Ectodermal cell (in vitro differentiated cells): ENCODE measurements at regions not wholly inside any gene's neighbourhood (a gene's known extent, or its start where the extent isn't known, plus 50 kb on each side); places are given as distances from the start of the nearest gene placed in this dataset.

Experiments used
- H3K27ac ChIP-seq: 2 replicates; pipeline ENCODE4 v1.7.0; 2013; ENCODE audit warnings: mild to moderate bottlenecking, low read depth, low read length; ENCODE audit not compliant: insufficient read depth, poor library complexity, severe bottlenecking
- H3K27me3 ChIP-seq: 2 replicates; pipeline ENCODE4 v1.7.0; 2013; ENCODE audit warnings: mild to moderate bottlenecking, low read length; ENCODE audit not compliant: insufficient read depth, control insufficient read depth, poor library complexity, severe bottlenecking
- H3K36me3 ChIP-seq: one replicate; pipeline ENCODE4 v1.7.0; 2013; ENCODE audit warnings: low read length; ENCODE audit not compliant: control insufficient read depth, insufficient read depth
- H3K4me1 ChIP-seq: one replicate; pipeline ENCODE4 v1.7.0; 2013; ENCODE audit warnings: low read length; ENCODE audit not compliant: control insufficient read depth, insufficient read depth
- H3K4me3 ChIP-seq: 2 replicates; pipeline ENCODE4 v1.7.0; 2013; ENCODE audit warnings: low read depth, low read length, control low read depth; ENCODE audit not compliant: insufficient read depth
- H3K9me3 ChIP-seq: 2 replicates; pipeline ENCODE4 v1.7.0; 2013; ENCODE audit warnings: mild to moderate bottlenecking, low read length, moderate library complexity; ENCODE audit not compliant: control insufficient read depth
- WGBS, 2 experiments: methylation state at CpG; one replicate each; pipeline ENCODE4 v1.1.7; 2013; ENCODE audit warnings: missing lambda C conversion rate in 2 of 2; 5-methylcytosine and 5-hydroxymethylcytosine counted together

DNA sequence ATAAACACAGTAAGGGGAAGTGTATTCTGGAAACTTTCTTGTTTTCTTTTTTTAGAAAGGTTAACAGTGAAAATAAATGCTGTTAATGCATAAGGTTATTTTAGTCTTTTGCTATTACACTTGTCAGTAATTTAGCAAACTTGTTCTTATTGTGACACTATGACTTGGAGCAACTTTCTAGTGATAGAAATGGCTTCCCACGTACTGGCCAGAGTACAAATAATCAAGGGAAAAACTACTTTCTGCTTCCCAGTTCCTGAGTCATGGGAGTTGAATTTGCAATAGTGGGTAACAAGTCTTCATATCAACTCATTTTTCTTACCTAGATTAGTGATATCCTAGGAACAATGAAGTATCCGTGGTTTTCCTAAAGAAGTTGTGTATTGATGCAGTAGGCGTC is 1072.3 kb downstream of the FLRT2 start:
- WGBS, 2 experiments, result 88 to 95% methylated on average over 1 of the region's 3 CpGs
- H3K27me3 ChIP-seq, result no peaks in the 10 kb centered on the region
- H3K4me3 ChIP-seq, result no peak overlapping the region
- no peak overlapping the region for H3K27ac ChIP-seq
- no peaks in the 10 kb centered on the region for H3K36me3 ChIP-seq
- H3K9me3 ChIP-seq, result no peaks in the 10 kb centered on the region
- H3K4me1 ChIP-seq, result no peaks in the 10 kb centered on the region

DNA sequence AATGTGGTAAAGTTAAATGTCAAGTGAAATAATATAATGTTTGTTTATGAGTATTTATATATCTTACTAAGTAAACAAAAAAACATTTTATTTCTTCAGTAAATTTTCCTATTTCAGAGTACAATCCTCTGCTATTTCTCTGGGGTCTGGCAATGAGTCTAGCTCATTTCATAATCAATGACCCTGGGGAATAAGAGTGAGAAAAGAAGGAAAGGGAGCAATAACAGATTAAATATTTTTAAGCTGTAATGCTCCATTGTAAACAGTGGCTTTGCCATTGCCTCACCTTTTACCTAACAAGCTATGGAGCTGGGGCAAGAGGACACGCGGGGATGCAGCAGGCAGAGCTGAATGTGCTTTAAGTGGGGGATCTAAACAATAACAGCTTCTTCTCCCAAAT is 1071.9 kb downstream of the FLRT2 start:
- H3K36me3 ChIP-seq, result no peaks in the 10 kb centered on the region
- H3K9me3 ChIP-seq, result no peaks in the 10 kb centered on the region
- no peaks in the 10 kb centered on the region for H3K4me1 ChIP-seq
- WGBS, 2 experiments, result 93 to 100% methylated on average over 2 of the region's 2 CpGs
- no peak overlapping the region for H3K4me3 ChIP-seq
- no peak overlapping the region for H3K27ac ChIP-seq
- H3K27me3 ChIP-seq, result no peaks in the 10 kb centered on the region

DNA sequence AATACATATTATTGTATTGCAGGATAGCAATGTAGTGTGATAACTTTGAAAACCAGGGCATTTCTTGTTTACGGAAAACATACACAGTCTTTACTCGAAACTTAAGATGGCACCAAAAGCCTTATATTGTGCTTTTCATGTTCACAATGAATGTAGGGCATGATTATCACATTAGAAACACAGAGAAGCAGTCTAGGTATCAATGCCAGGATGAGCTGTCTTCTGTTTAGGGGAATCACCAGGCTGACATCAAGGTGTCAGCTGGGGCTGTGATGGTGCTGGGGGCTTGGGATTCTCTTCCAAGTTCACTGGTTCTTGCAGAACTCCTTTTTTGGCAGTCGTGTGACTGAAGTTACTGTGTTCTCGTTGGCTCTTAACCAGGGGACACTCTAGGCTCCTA is 1067.3 kb downstream of the FLRT2 start:
- Histone ChIP-seq H3K4me3 (no peak overlapping the region), H3K27me3 (no peaks in the 10 kb centered on the region), H3K27ac (no peak overlapping the region), H3K9me3 (no peaks in the 10 kb centered on the region), H3K4me1 (no peaks in the 10 kb centered on the region), H3K36me3 (no peaks in the 10 kb centered on the region)
- 92 to 96% methylated on average over 4 of the region's 4 CpGs for WGBS, 2 experiments

DNA sequence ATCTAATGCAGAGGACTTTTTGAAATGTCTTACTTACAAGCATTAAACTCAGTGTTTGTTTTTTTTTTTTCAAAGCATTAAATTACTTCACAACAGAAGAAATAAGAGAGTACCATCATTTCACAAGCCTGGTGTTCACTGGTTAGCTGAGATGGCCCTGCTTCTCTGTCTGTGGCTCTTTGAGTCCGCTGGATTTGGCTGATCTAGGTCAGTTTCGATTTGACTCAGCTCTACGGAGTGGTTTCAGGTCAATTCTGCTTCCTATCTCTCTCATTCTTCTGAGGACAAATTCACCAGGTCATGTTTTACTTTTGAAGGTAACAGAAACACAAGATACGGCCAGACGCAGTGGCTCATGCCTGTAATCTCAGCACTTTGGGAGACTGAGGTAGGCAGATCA is 1066.1 kb downstream of the FLRT2 start:
- H3K27me3 ChIP-seq, result no peaks in the 10 kb centered on the region
- H3K36me3 ChIP-seq, result no peaks in the 10 kb centered on the region
- no peak overlapping the region for H3K27ac ChIP-seq
- H3K9me3 ChIP-seq, result no peaks in the 10 kb centered on the region
- no peaks in the 10 kb centered on the region for H3K4me1 ChIP-seq
- H3K4me3 ChIP-seq, result no peak overlapping the region
- WGBS, 2 experiments, result 93 to 94% methylated on average over 5 of the region's 5 CpGs

DNA sequence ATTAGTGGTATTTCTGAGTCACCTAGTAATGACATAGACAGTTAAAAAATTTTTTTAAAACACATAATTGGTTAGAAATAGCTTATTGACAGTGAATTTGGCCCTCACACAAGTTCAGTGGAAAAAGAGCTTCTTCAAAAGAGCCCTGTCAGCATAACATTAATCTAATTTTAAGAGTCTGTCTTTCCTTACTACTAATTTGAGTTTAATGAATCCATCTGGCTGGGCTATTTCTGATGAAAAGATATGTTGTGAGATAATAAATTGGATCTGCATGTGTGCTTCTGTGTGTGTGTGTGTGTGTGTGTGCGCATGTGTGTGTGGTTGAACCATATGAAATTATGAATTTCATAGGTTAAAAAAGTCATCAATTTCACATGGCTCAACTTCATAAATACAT is 1045.2 kb downstream of the FLRT2 start:
- Histone ChIP-seq H3K4me3 (no peak overlapping the region), H3K36me3 (no peaks in the 10 kb centered on the region), H3K9me3 (no peaks in the 10 kb centered on the region), H3K4me1 (no peaks in the 10 kb centered on the region), H3K27ac (no peak overlapping the region), H3K27me3 (no peaks in the 10 kb centered on the region)
- 89% methylated on average over 1 of the region's 1 CpG; no CpG with 5 or more reads in 1 of the 2 experiments for WGBS, 2 experiments

DNA sequence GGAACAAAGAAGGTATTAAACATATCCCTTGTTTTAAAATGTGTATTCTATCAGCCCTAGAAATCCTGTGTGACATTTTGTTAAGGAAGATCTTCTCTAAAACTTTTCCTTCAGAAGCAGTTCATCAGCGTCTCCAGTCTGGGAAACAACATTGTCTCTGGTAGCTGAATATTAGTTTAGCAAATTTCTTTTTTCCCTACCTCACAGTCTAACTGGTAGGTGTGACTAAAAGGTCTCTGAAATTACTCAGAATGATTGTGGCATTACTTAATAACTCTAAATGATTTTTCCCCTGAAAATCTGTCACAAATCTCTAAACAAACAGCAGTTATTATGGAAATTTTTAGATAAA is 1044.8 kb downstream of the FLRT2 start:
- H3K4me1 ChIP-seq, result no peaks in the 10 kb centered on the region
- no peaks in the 10 kb centered on the region for H3K9me3 ChIP-seq
- no peak overlapping the region for H3K4me3 ChIP-seq
- H3K36me3 ChIP-seq, result no peaks in the 10 kb centered on the region
- H3K27me3 ChIP-seq, result no peaks in the 10 kb centered on the region
- H3K27ac ChIP-seq, result no peak overlapping the region
- WGBS, 2 experiments, result 100% methylated on average over 1 of the region's 1 CpG; no CpG with 5 or more reads in 1 of the 2 experiments

DNA sequence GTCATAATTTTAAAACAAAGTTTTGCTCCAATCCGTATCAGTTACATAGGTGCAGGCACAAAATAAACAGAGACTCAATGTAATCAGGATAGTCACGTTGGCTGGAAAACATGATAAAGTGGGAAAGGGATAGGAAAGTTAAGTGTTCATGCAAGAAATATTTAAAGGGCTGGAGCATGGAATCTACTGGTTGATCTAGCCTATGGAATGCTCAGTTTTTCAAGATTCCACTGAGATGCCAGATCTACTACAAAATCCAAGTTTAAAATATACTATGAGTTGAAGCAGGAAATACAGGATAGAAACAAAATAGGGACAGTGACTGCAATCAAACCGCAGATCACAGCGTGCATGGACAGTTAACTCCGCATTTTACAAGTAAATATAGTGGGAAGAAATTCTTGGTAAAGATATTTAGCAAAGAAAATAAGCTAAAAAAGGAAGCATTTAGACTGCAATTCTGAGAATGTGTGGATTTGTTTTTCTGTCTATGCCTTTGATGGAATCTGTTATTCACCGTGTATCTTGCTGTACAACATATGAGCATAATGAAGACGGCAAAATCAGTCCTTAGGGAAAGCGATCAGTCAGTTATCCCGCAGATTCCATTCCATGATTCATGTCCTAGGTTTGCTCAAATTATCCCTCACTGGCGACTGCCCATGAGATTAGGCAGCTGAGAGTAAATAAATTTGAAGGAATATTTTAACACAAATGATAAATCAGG is 1044.3 kb downstream of the FLRT2 start:
- Histone ChIP-seq H3K4me3 (no peak overlapping the region), H3K27ac (no peak overlapping the region), H3K9me3 (no peaks in the 10 kb centered on the region), H3K4me1 (no peaks in the 10 kb centered on the region), H3K27me3 (no peaks in the 10 kb centered on the region), H3K36me3 (no peaks in the 10 kb centered on the region)
- 94 to 96% methylated on average over 9 to 10 of the region's 10 CpGs for WGBS, 2 experiments

DNA sequence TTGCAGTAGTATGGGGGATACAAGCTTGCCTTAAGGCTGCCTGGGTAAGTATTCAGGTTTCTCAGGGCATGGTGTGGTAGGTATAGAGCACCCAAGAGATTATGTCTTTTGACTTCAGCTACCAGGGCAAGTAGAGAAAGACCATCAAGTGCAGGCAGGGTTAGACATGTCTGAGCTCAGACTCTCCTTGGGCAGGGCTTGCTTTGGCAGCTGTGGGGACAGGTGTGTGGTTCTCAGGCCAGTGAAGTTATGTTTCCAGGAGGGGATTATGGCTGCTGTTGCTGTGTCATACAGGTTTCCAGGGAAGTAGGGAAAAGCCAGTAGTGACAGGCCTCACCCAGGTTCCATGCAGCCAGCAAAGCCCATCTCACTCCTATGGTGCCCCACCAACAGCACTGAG is 1040.4 kb downstream of the FLRT2 start:
- Histone ChIP-seq H3K9me3 (no peaks in the 10 kb centered on the region), H3K27me3 (no peaks in the 10 kb centered on the region), H3K4me1 (no peaks in the 10 kb centered on the region), H3K27ac (no peak overlapping the region), H3K36me3 (no peaks in the 10 kb centered on the region), H3K4me3 (no peak overlapping the region)

DNA sequence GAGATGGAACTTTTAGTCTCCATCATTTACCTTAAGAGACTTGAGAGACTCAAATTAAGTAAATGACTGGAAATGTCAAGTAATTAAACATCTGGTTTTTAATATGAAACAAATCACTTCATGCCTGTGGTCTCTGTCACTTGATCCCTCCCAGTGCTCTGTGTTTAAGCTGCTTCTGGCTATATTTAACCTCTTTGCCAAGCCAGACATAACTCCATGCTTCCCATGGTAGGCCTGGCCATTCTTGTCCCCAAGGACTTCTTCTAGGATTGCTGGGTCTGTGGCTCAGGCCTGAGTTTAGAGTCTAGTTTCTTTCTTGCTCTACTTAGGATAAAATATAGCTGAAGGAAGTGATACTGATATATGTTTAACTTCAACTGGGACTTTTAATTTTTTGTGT is 1013.6 kb downstream of the FLRT2 start:
- no peaks in the 10 kb centered on the region for H3K4me1 ChIP-seq
- H3K9me3 ChIP-seq, result no peaks in the 10 kb centered on the region
- H3K36me3 ChIP-seq, result no peaks in the 10 kb centered on the region
- no peak overlapping the region for H3K4me3 ChIP-seq
- H3K27ac ChIP-seq, result no peak overlapping the region
- no peaks in the 10 kb centered on the region for H3K27me3 ChIP-seq

DNA sequence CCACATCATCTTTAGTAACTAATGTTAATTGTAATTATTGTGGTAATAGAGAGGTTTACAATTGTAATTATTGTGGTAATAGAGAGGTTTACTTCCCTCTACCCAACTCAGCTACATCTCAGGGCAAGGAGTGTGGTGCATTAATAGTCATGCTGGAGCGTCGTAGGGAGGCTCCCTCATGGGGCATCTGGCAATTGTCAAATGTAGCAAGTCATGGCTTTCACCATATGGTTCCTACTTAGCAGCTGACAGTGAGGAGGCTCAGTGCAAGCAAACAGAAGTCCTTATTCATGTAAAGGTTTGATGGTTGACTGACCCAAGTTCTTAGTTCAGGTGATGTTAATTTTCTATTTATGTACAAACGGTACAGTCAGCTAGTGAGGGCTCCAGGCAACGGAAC is 1012.0 kb downstream of the FLRT2 start:
- 85 to 92% methylated on average over 4 of the region's 4 CpGs for WGBS, 2 experiments
- Histone ChIP-seq H3K4me3 (no peak overlapping the region), H3K4me1 (no peaks in the 10 kb centered on the region)

More for the DNA sequence above, 1012.0 kb downstream of the FLRT2 start:
- Histone ChIP-seq H3K9me3 (no peaks in the 10 kb centered on the region), H3K36me3 (no peaks in the 10 kb centered on the region), H3K27ac (no peak overlapping the region), H3K27me3 (no peaks in the 10 kb centered on the region)
